ENCODE measurements at regions not wholly inside any gene's neighbourhood (a gene's known extent, or its start where the extent isn't known, plus 50 kb on each side); places are given as distances from the start of the nearest gene placed in this dataset.

- Histone ChIP-seq H3K4me3 (ENCODE audit: low read depth in 1 of 2, low read length in 2 of 2) (no peak overlapping the region), H3K36me3 (ENCODE audit: insufficient read depth, low read length) (no peaks in the 10 kb centered on the region), H3K27ac (ENCODE audit: low read depth, low read length) (no peak overlapping the region), H3K9ac (ENCODE audit: low read length) (no peak overlapping the region), H3K27me3 (ENCODE audit: control insufficient read depth in 1 of 2, insufficient read depth in 2 of 2, low read length in 2 of 2) (no peaks in the 10 kb centered on the region), H3K4me1 (ENCODE audit: insufficient read depth, low read length) (no peaks in the 10 kb centered on the region), H3K9me3 (ENCODE audit: low read length) (no peaks in the 10 kb centered on the region)
These were observed 534.8 kb downstream of the BMP2 start for GRCh38 chr20:7302250-7302649.

- H3K36me3 ChIP-seq (ENCODE audit: insufficient read depth, low read length), result no peaks in the 10 kb centered on the region
These were observed 538.5 kb downstream of the BMP2 start for GRCh38 chr20:7305976-7306375.

GRCh38 chr20:7308163-7308562, 540.7 kb downstream of the BMP2 start:
- Histone ChIP-seq H3K9ac (ENCODE audit: low read length) (no peak overlapping the region), H3K36me3 (ENCODE audit: insufficient read depth, low read length) (no peaks in the 10 kb centered on the region), H3K4me1 (ENCODE audit: insufficient read depth, low read length) (no peaks in the 10 kb centered on the region), H3K27me3 (ENCODE audit: control insufficient read depth in 1 of 2, insufficient read depth in 2 of 2, low read length in 2 of 2) (no peaks in the 10 kb centered on the region), H3K4me3 (ENCODE audit: low read depth in 1 of 2, low read length in 2 of 2) (no peak overlapping the region), H3K27ac (ENCODE audit: low read depth, low read length) (no peak overlapping the region), H3K9me3 (ENCODE audit: low read length) (no peaks in the 10 kb centered on the region)

More at GRCh38 chr20:7305976-7306375, 538.5 kb downstream of the BMP2 start:
- H3K4me1 ChIP-seq (ENCODE audit: insufficient read depth, low read length), result no peaks in the 10 kb centered on the region
- no peak overlapping the region for H3K27ac ChIP-seq (ENCODE audit: low read depth, low read length)
- no peaks in the 10 kb centered on the region for H3K9me3 ChIP-seq (ENCODE audit: low read length)
- H3K4me3 ChIP-seq (ENCODE audit: low read depth in 1 of 2, low read length in 2 of 2), result no peak overlapping the region
- H3K27me3 ChIP-seq (ENCODE audit: control insufficient read depth in 1 of 2, insufficient read depth in 2 of 2, low read length in 2 of 2), result no peaks in the 10 kb centered on the region
- H3K9ac ChIP-seq (ENCODE audit: low read length), result no peak overlapping the region

- Histone ChIP-seq H3K4me3 (ENCODE audit: low read depth in 1 of 2, low read length in 2 of 2) (no peak overlapping the region), H3K27ac (ENCODE audit: low read depth, low read length) (no peak overlapping the region), H3K36me3 (ENCODE audit: insufficient read depth, low read length) (no peaks in the 10 kb centered on the region)
These were observed 545.6 kb downstream of the BMP2 start for GRCh38 chr20:7313047-7313446.

DNA sequence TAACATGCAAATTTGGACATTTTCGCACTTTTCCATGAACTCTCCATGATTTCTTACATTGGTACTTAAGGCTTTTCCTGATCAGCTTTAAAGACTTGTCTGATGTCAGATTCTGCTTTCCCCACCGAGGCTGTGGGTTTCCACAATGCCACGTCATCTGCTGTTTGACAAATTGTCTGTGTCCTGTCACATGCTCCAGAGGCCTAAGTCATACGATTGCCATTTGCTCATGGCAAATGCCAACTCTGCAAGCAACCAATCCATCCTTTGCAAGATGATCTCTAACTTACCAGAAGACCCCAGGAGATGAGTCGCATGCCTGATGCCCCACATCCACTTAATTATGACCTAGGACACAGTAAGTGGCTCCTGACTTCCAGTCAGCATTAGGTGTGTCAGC, 556.5 kb downstream of the BMP2 start:
- Histone ChIP-seq H3K9me3 (ENCODE audit: low read length) (no peaks in the 10 kb centered on the region), H3K36me3 (ENCODE audit: insufficient read depth, low read length) (no peaks in the 10 kb centered on the region), H3K9ac (ENCODE audit: low read length) (no peak overlapping the region), H3K27ac (ENCODE audit: low read depth, low read length) (no peak overlapping the region), H3K4me3 (ENCODE audit: low read depth in 1 of 2, low read length in 2 of 2) (no peak overlapping the region), H3K4me1 (ENCODE audit: insufficient read depth, low read length) (no peaks in the 10 kb centered on the region), H3K27me3 (ENCODE audit: control insufficient read depth in 1 of 2, insufficient read depth in 2 of 2, low read length in 2 of 2) (no peaks in the 10 kb centered on the region)

More at GRCh38 chr20:7313047-7313446, 545.6 kb downstream of the BMP2 start:
- Histone ChIP-seq H3K4me1 (ENCODE audit: insufficient read depth, low read length) (no peaks in the 10 kb centered on the region), H3K9me3 (ENCODE audit: low read length) (no peaks in the 10 kb centered on the region), H3K9ac (ENCODE audit: low read length) (no peak overlapping the region), H3K27me3 (ENCODE audit: control insufficient read depth in 1 of 2, insufficient read depth in 2 of 2, low read length in 2 of 2) (no peaks in the 10 kb centered on the region)

GRCh38 chr20:7327810-7328209, 560.3 kb downstream of the BMP2 start:
- H3K4me1 ChIP-seq (ENCODE audit: insufficient read depth, low read length), result no peaks in the 10 kb centered on the region
- no peaks in the 10 kb centered on the region for H3K9me3 ChIP-seq (ENCODE audit: low read length)
- no peaks in the 10 kb centered on the region for H3K36me3 ChIP-seq (ENCODE audit: insufficient read depth, low read length)
- no peak overlapping the region for H3K27ac ChIP-seq (ENCODE audit: low read depth, low read length)
- no peak overlapping the region for H3K9ac ChIP-seq (ENCODE audit: low read length)
- no peak overlapping the region for H3K4me3 ChIP-seq (ENCODE audit: low read depth in 1 of 2, low read length in 2 of 2)
- no peaks in the 10 kb centered on the region for H3K27me3 ChIP-seq (ENCODE audit: control insufficient read depth in 1 of 2, insufficient read depth in 2 of 2, low read length in 2 of 2)

DNA sequence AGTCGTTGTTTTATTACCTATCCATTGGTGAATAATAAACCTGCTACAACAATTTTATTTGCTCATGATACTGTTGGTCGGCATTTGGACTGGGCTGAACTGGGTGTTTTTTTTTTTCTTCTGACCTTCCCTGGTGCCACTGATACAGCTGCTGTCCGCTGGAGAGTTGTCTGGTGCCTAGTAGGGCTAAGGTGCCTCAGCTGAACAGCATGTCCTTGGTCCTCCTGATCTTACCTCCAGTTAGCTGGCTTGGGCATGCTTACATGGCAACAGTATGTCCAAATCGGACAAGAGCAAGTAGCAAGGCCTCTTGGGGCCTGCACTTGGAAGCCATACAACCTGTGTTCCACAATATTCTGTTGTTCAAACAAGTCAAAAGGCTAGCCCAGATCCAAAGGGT, 563.4 kb downstream of the BMP2 start:
- H3K9me3 ChIP-seq (ENCODE audit: low read length), result no peaks in the 10 kb centered on the region
- H3K27me3 ChIP-seq (ENCODE audit: control insufficient read depth in 1 of 2, insufficient read depth in 2 of 2, low read length in 2 of 2), result no peaks in the 10 kb centered on the region
- no peak overlapping the region for H3K4me3 ChIP-seq (ENCODE audit: low read depth in 1 of 2, low read length in 2 of 2)
- H3K9ac ChIP-seq (ENCODE audit: low read length), result no peak overlapping the region
- no peaks in the 10 kb centered on the region for H3K36me3 ChIP-seq (ENCODE audit: insufficient read depth, low read length)
- H3K4me1 ChIP-seq (ENCODE audit: insufficient read depth, low read length), result no peaks in the 10 kb centered on the region
- H3K27ac ChIP-seq (ENCODE audit: low read depth, low read length), result no peak overlapping the region

DNA sequence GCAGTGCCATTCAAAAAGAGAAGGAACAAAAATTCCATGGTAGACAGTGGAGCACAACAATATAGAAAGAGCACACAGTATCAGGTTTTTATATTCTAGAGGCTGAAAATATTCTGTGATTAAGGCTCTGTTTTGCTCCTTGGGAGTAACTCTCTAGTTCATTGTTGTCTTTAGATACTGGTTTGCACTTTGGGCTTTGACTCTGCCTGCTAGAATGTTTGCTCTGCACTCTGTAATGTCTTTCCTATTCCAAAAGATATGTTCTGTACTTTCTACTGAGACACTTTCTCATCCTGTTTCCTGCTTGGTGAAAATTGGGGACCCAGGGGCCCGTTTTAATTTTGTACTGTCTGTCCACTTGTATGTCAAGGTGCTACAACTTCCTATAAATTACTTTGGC, 564.7 kb downstream of the BMP2 start:
- no peaks in the 10 kb centered on the region for H3K4me1 ChIP-seq (ENCODE audit: insufficient read depth, low read length)
- no peaks in the 10 kb centered on the region for H3K9me3 ChIP-seq (ENCODE audit: low read length)
- H3K4me3 ChIP-seq (ENCODE audit: low read depth in 1 of 2, low read length in 2 of 2), result no peak overlapping the region
- H3K27ac ChIP-seq (ENCODE audit: low read depth, low read length), result no peak overlapping the region
- H3K27me3 ChIP-seq (ENCODE audit: control insufficient read depth in 1 of 2, insufficient read depth in 2 of 2, low read length in 2 of 2), result no peaks in the 10 kb centered on the region
- no peaks in the 10 kb centered on the region for H3K36me3 ChIP-seq (ENCODE audit: insufficient read depth, low read length)
- H3K9ac ChIP-seq (ENCODE audit: low read length), result no peak overlapping the region

DNA sequence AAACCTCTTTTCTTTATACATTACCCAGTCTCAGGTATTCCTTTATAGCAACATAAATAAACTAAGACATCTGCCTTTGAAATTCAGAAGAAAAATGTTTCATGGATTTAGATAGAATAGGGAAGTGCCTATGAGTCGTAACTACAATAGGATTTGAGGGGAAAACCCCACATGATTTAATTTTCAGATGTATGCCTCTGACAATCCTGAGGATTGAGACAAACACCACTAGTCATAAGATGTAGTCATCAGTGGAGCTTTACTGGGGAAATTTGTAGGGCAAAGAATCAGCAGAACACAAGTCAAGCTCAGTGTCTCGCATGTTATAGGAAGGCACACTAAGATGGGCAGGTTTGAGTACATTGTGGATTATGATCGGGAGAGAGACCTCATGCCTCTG, 566.4 kb downstream of the BMP2 start:
- no peaks in the 10 kb centered on the region for H3K9me3 ChIP-seq (ENCODE audit: low read length)
- no peak overlapping the region for H3K9ac ChIP-seq (ENCODE audit: low read length)
- no peaks in the 10 kb centered on the region for H3K4me1 ChIP-seq (ENCODE audit: insufficient read depth, low read length)
- no peaks in the 10 kb centered on the region for H3K36me3 ChIP-seq (ENCODE audit: insufficient read depth, low read length)
- no peak overlapping the region for H3K4me3 ChIP-seq (ENCODE audit: low read depth in 1 of 2, low read length in 2 of 2)
- H3K27me3 ChIP-seq (ENCODE audit: control insufficient read depth in 1 of 2, insufficient read depth in 2 of 2, low read length in 2 of 2), result no peaks in the 10 kb centered on the region
- no peak overlapping the region for H3K27ac ChIP-seq (ENCODE audit: low read depth, low read length)

DNA sequence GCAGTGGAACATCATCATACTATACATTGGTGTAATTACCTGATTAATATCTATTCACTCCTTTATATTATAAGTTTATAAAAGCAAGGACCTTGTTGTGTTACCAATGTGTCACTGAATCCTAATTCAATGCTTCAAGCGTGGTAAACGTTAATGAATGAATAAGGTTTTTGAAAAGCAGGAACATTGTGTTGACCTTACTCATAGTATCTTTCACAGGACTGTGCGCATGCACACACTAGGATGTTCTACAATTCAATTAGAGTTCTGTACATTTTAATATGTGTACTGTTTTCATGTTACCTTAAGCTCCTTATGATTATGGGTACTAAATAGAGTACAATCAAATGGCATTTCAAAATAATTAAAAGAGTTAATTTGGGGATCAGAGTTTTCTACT, 578.5 kb downstream of the BMP2 start:
- no peaks in the 10 kb centered on the region for H3K9me3 ChIP-seq (ENCODE audit: low read length)
- no peak overlapping the region for H3K4me3 ChIP-seq (ENCODE audit: low read depth in 1 of 2, low read length in 2 of 2)
- no peaks in the 10 kb centered on the region for H3K27me3 ChIP-seq (ENCODE audit: control insufficient read depth in 1 of 2, insufficient read depth in 2 of 2, low read length in 2 of 2)
- H3K4me1 ChIP-seq (ENCODE audit: insufficient read depth, low read length), result no peaks in the 10 kb centered on the region
- H3K36me3 ChIP-seq (ENCODE audit: insufficient read depth, low read length), result no peaks in the 10 kb centered on the region
- H3K27ac ChIP-seq (ENCODE audit: low read depth, low read length), result no peak overlapping the region
- H3K9ac ChIP-seq (ENCODE audit: low read length), result no peak overlapping the region

GRCh38 chr20:7346562-7346961, 579.1 kb downstream of the BMP2 start:
- Histone ChIP-seq H3K4me3 (ENCODE audit: low read depth in 1 of 2, low read length in 2 of 2) (no peak overlapping the region), H3K4me1 (ENCODE audit: insufficient read depth, low read length) (no peaks in the 10 kb centered on the region), H3K9ac (ENCODE audit: low read length) (no peak overlapping the region), H3K9me3 (ENCODE audit: low read length) (no peaks in the 10 kb centered on the region), H3K27me3 (ENCODE audit: control insufficient read depth in 1 of 2, insufficient read depth in 2 of 2, low read length in 2 of 2) (no peaks in the 10 kb centered on the region), H3K27ac (ENCODE audit: low read depth, low read length) (no peak overlapping the region), H3K36me3 (ENCODE audit: insufficient read depth, low read length) (no peaks in the 10 kb centered on the region)

DNA sequence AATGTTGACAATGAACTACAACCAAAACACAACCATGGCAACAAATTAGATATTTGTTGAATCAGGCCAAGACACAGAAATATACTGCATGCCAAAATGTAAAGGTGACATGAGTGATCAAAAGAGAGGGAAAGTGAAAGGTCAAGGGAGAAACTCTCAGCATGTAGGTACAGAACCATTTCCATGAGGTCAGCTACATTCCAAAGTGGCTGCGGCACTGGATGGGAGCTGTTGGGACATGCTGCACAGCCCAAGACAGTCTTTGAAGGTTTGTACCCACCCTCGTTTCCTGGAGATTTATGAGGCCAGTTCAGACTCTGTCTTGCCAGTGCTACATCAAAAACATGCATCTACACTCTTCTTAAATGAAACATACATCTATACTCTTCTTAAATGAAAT, 579.9 kb downstream of the BMP2 start:
- Histone ChIP-seq H3K27me3 (ENCODE audit: control insufficient read depth in 1 of 2, insufficient read depth in 2 of 2, low read length in 2 of 2) (no peaks in the 10 kb centered on the region), H3K4me1 (ENCODE audit: insufficient read depth, low read length) (no peaks in the 10 kb centered on the region), H3K4me3 (ENCODE audit: low read depth in 1 of 2, low read length in 2 of 2) (no peak overlapping the region), H3K9ac (ENCODE audit: low read length) (no peak overlapping the region), H3K27ac (ENCODE audit: low read depth, low read length) (no peak overlapping the region), H3K9me3 (ENCODE audit: low read length) (no peaks in the 10 kb centered on the region), H3K36me3 (ENCODE audit: insufficient read depth, low read length) (no peaks in the 10 kb centered on the region)

Measured in muscle layer of colon (tissue), 2 donors.